Cardiac fibroblast (primary cell): ENCODE measurements at regions not wholly inside any gene's neighbourhood (a gene's known extent, or its start where the extent isn't known, plus 50 kb on each side); places are given as distances from the start of the nearest gene placed in this dataset.
A peak's percentile ranks its signal among the peaks of the same experiment; 100 is the strongest.
"Not testable (repeated sequence)": the region's sequence is repeated elsewhere in the genome, so short reads cannot be mapped to it uniquely, and the experiment has no call there.

ENCODE experiments used
- DNase-seq, 2 donors: peaks; one replicate each; pipeline versions ENCODE4 v3.0.0 to v3.0.0-alpha.2; 2010; ENCODE audit warnings: low read depth in 2 of 2
- H3K4me3 ChIP-seq, 2 donors: replicated peaks in 1 of 2; 1 replicate in 1 of 2; 2 replicates in 1 of 2; pipeline ENCODE4 v1.5.1; 2011; ENCODE audit warnings: low read depth in 2 of 2, low read length in 2 of 2, mild to moderate bottlenecking in 2 of 2, moderate library complexity in 1 of 2
- CTCF ChIP-seq: IDR thresholded peaks from one replicate; pipeline ENCODE4 v1.5.1; 2011; ENCODE audit warnings: low read depth, mild to moderate bottlenecking, low read length, inconsistent platforms

GRCh38 chr9:21533597-21533996 lies 51.5 kb upstream of the IFNE start:
- no peak overlapping the region for H3K4me3 ChIP-seq
- no peak for TF ChIP-seq CTCF
- no peak for DNase-seq

- no peak overlapping the region for H3K4me3 ChIP-seq
- DNase-seq, result no peak
- TF ChIP-seq CTCF, result no peak
These were observed 53.3 kb upstream of the IFNE start for GRCh38 chr9:21535396-21535795.

GRCh38 chr9:21542787-21543186 lies 60.7 kb upstream of the IFNE start:
- no peak for TF ChIP-seq CTCF
- DNase-seq, result peak; percentile 34 to 54
- no peak overlapping the region for H3K4me3 ChIP-seq

- DNase-seq, result no peak
- TF ChIP-seq CTCF, result no peak
- no peak overlapping the region for H3K4me3 ChIP-seq
These were observed 61.1 kb upstream of the IFNE start for GRCh38 chr9:21543187-21543586.

GRCh38 chr9:21543816-21544215 lies 61.7 kb upstream of the IFNE start:
- DNase-seq, H3K4me3 ChIP-seq: not testable (repeated sequence)

GRCh38 chr9:21546949-21547348 lies 64.8 kb upstream of the IFNE start:
- no peak for TF ChIP-seq CTCF
- no peak overlapping the region for H3K4me3 ChIP-seq
- DNase-seq, result no peak

GRCh38 chr9:21549251-21549765 lies 67.2 kb upstream of the IFNE start:
- peak; percentile 98 for DNase-seq
- peak overlapping the region in 1 of 2 donors; percentile 13 for H3K4me3 ChIP-seq
- TF ChIP-seq CTCF, result no peak
